H1 (cell line): ENCODE measurements at regions not wholly inside any gene's neighbourhood (a gene's known extent, or its start where the extent isn't known, plus 50 kb on each side); places are given as distances from the start of the nearest gene placed in this dataset.

Experiments
- BCL11A ChIP-seq, 2 experiments: IDR thresholded peaks; one replicate each; pipeline ENCODE4 v1.6.1; 2011; ENCODE audit warnings: low read depth in 2 of 2, low read length in 2 of 2, mild to moderate bottlenecking in 2 of 2
- CHD7 ChIP-seq: fragments of 300-600 bp; sonication (generic); IDR thresholded peaks from 2 replicates; pipeline ENCODE4 v1.7.1; 2012; ENCODE audit warnings: low read length, moderate library complexity, mild to moderate bottlenecking, inconsistent platforms; ENCODE audit not compliant: insufficient replicate concordance
- CTCF ChIP-seq, 3 experiments: IDR thresholded peaks; 1 replicate in 2 of 3; 2 replicates in 1 of 3; pipeline versions ENCODE4 v1.5.1 to v1.6.1; 2011; ENCODE audit warnings: low read length in 3 of 3, mild to moderate bottlenecking in 3 of 3, inconsistent platforms in 2 of 3, low read depth in 1 of 3, moderate library complexity in 1 of 3; ENCODE audit not compliant: insufficient read depth in 1 of 3; ENCODE audit errors: control extremely low read depth in 1 of 3
- SAP30 ChIP-seq: fragments of 300-600 bp; sonication (generic); IDR thresholded peaks from 2 replicates; pipeline ENCODE4 v1.7.1; 2012; ENCODE audit warnings: low read length, moderate library complexity, mild to moderate bottlenecking, inconsistent platforms; ENCODE audit not compliant: insufficient read depth, insufficient replicate concordance
- ZNF274 ChIP-seq: IDR thresholded peaks from 2 replicates; pipeline ENCODE4 v1.7.0; 2012; ENCODE audit warnings: low read length, borderline replicate concordance; ENCODE audit errors: extremely low read depth

GRCh38 chr13:109494925-109495369 lies 291.4 kb downstream of the IRS2 start (continued):
- TF ChIP-seq CTCF (IDR thresholded peaks at IDR 0.05; ENCODE audit: control extremely low read depth in 1 of 3, insufficient read depth in 1 of 3, low read depth in 1 of 3, low read length in 3 of 3) (no peak), CHD7 (no peak), BCL11A (IDR thresholded peaks at IDR 0.05; ENCODE audit: low read depth in 2 of 2, low read length in 2 of 2) (no peak), SAP30 (no peak), ZNF274 (no peak)
